22Rv1 (cell line): ENCODE measurements at regions not wholly inside any gene's neighbourhood (a gene's known extent, or its start where the extent isn't known, plus 50 kb on each side); places are given as distances from the start of the nearest gene placed in this dataset.
A peak's percentile ranks its signal among the peaks of the same experiment; 100 is the strongest.

Source experiments
- H3K27ac ChIP-seq: fragments of 450-650 bp; 2 replicates; pipeline ENCODE4 v1.5.1; 2017
- ZFX ChIP-seq: fragments of 450-650 bp; IDR thresholded peaks from 2 replicates; pipeline ENCODE4 v1.6.1; 2017; ENCODE audit warnings: antibody characterized with exemption, borderline replicate concordance
- TF ChIP-seq, protein P1 (sequence below): fragments of 450-650 bp; IDR thresholded peaks from 2 replicates; pipeline ENCODE4 v1.5.1; 2017; ENCODE audit warnings: mild to moderate bottlenecking

DNA sequence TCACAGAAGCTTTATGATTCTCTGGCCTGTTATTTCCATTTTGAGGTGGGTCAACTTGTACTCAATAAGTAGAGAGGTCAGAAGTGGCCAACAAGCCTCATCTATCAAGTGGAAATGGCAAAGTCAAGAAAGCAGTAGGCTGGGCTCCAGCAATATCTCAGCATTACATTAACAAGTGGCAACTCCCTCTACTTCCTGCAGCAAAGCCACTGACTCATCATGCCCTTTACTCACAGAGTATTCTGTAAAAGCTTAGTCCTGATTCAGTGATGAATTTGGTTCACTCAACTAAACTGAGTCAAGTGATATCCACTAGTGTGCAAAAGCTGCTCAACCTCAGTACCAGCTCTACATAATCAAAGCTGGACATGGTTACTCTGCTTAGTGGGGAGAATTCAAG lies 954.6 kb downstream of the EPHA3 start:
- TF ChIP-seq, protein P1, sequence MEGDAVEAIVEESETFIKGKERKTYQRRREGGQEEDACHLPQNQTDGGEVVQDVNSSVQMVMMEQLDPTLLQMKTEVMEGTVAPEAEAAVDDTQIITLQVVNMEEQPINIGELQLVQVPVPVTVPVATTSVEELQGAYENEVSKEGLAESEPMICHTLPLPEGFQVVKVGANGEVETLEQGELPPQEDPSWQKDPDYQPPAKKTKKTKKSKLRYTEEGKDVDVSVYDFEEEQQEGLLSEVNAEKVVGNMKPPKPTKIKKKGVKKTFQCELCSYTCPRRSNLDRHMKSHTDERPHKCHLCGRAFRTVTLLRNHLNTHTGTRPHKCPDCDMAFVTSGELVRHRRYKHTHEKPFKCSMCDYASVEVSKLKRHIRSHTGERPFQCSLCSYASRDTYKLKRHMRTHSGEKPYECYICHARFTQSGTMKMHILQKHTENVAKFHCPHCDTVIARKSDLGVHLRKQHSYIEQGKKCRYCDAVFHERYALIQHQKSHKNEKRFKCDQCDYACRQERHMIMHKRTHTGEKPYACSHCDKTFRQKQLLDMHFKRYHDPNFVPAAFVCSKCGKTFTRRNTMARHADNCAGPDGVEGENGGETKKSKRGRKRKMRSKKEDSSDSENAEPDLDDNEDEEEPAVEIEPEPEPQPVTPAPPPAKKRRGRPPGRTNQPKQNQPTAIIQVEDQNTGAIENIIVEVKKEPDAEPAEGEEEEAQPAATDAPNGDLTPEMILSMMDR: no peak
- TF ChIP-seq ZFX: no peak
- H3K27ac ChIP-seq: peak overlapping the region; percentile 35

DNA sequence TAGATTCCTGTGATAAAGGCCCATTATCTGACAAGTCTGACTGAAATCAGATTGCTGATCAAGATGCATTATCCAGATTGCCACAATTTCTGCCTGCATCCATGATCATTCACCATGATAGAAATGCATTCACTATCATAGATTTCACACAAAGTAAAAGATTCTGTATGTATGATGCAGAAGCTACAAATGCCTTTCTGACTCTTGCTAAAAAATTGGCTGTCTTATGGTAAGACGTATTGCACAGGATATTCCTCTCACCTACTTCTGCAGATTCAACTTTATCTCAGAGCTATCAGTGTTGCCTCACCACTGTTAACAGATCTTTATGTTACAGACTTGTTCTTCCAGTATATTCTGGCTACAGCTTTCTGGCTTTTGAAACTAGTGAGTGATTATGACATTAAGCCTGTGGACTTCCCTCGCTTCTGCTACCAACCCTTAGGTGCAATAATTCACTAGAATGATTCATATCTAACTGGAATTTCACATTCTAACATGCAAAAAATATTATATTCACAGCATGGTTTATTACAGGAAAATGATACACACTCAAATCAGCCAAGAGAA lies 955.3 kb downstream of the EPHA3 start:
- H3K27ac ChIP-seq: peak overlapping the region; percentile 35
- TF ChIP-seq, protein P1: no peak
- TF ChIP-seq ZFX: no peak

DNA sequence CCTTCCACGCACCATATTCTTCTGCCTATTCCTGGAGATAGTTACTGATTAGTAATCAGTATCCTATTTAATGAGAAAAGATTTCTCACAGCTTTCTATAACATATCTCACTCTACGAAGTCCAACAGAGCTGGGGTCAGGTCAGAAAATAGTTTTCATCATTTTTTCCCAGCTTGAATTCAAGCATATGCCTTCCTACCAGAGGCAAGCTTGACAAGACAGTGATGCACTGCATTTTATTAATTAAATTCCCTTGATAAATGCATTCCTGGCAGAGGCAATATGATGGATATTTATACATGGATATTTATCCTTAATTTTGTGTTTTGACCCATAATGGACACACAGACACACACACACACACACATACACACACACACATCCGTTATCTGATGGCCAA lies 961.4 kb downstream of the EPHA3 start:
- no peak overlapping the region for H3K27ac ChIP-seq
- TF ChIP-seq, protein P1: no peak
- TF ChIP-seq ZFX: no peak

DNA sequence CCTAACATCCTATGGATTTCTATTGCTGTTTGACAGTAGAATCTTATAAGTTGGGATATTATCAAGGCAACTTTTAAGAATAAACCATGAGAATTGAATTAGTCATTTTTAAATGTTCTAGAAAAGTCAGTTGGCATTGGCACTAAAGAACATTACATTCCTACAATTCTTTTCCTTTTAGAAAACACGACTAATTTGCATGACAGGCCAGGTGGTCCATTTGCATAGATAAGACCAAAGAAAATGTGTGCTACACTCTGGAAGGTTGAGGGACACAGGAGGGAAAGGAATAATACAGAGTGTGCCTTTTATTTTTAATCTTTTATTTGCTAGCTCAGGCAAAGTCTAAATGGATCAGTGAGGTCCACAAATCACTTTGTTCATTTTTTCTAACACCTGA lies 962.3 kb downstream of the EPHA3 start:
- no peak overlapping the region for H3K27ac ChIP-seq
- TF ChIP-seq, protein P1: no peak
- TF ChIP-seq ZFX: no peak

DNA sequence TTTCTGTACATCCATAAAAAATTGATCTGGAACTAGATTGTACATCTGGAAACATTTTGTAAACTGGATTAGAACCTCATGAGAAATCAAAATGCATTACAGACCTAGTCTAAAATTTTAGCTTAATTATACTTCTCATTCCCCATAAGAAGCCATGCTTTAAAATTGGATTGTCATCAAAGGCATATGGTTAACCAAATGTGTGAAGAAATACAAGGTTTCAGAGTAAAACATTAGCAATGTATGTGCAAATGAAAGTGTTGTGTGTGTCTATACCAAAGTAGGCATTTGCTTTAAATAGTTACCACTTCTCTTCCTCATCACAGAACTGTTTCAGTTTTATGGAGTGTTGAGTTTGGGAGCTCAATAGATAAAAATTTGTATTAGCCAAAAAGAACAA lies 968.7 kb downstream of the EPHA3 start:
- TF ChIP-seq ZFX: no peak
- TF ChIP-seq, protein P1: no peak
- no peak overlapping the region for H3K27ac ChIP-seq

DNA sequence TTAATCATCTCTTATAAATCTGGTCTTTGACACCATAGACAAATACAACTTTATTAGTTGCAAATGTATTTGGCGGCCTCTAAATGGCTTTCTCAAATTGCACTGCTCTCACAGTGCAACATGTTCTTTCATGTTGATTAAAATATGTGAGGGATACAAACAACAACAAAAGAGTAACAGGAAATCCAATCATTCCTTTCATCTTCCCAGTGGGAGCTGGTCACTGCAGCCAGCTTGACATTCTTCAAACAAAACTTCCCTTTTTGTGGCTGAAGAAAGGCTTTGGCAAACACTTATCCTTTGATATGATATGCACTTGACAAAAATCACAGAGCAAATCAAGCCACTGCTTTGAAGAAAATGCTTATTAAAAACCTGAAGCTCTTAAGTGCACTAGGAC lies 973.6 kb downstream of the EPHA3 start:
- no peak overlapping the region for H3K27ac ChIP-seq
- TF ChIP-seq, protein P1: no peak
- no peak for TF ChIP-seq ZFX

DNA sequence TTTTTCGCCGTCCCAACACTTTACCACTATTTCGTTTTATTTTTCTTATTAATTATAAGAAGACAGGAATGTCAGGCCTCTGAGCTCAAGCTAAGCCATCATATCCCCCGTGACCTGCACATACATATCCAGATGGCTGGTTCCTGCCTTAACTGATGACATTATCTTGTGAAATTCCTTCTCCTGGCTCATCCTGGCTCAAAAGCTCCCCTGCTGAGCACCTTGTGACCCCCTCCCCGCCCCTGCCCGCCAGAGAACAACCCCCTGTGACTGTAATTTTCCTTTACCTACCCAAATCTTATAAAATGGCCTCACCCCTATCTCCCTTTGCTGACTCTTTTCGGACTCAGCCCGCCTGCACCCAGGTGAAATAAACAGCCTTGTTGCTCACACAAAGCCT lies 978.9 kb downstream of the EPHA3 start:
- peak overlapping the region; percentile 7; the same call in 1 of the 2 replicates for H3K27ac ChIP-seq

DNA sequence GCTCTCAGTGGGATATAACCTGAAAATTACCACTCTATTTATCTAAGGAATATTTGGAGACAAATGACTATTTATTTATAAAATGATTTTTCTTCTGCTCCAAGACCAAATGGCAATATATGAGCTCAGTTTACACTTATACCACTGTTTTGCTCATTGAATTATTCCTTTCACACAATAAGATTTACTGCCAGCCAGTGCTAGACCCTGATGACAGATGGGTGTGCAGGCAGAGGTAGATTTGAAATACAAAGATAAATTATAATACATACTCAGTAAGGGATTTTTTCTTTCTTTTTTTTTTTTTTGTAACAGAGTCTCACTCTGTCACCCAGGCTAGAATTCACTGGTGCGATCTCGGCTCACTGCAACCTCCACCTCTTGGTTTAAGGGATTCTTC lies 980.3 kb downstream of the EPHA3 start:
- TF ChIP-seq, protein P1: no peak
- TF ChIP-seq ZFX: no peak
- H3K27ac ChIP-seq: no peak overlapping the region
